AG04450 (cell line): ENCODE measurements at regions not wholly inside any gene's neighbourhood (a gene's known extent, or its start where the extent isn't known, plus 50 kb on each side); places are given as distances from the start of the nearest gene placed in this dataset.
A peak's percentile ranks its signal among the peaks of the same experiment; 100 is the strongest.

ENCODE experiments used
- CTCF ChIA-PET: fragments of 300-600, 350-600 bp; formaldehyde crosslinking; extraction: SDS; loops from one replicate; lab custom pipeline; 2022; ENCODE audit warnings: antibody characterized with exemption, inconsistent platforms; lab: Charles Lee
- POLR2A ChIA-PET: fragments of 350-600 bp; formaldehyde crosslinking; extraction: SDS; loops from one replicate; lab custom pipeline; 2021; ENCODE audit warnings: antibody characterized with exemption, inconsistent platforms; lab: Yijun Ruan, JAX
- DNase-seq: peaks from one replicate; pipeline ENCODE4 v3.0.0-alpha.2; 2011; ENCODE audit warnings: low read depth, low spot score
- H3K27ac ChIP-seq: one replicate; pipeline ENCODE4 v1.5.1; 2012; ENCODE audit warnings: low read depth, low read length, control low read depth
- H3K27me3 ChIP-seq: one replicate; pipeline ENCODE4 v1.6.0; 2012; ENCODE audit warnings: low read length; ENCODE audit not compliant: control insufficient read depth, insufficient read depth
- H3K4me3 ChIP-seq: 2 replicates; pipeline ENCODE4 v1.5.1; 2011; ENCODE audit warnings: mild to moderate bottlenecking, low read depth, low read length, control low read depth
- H3K9me3 ChIP-seq: 2 replicates; pipeline ENCODE4 v1.5.1; 2012; ENCODE audit warnings: low read length; ENCODE audit not compliant: control insufficient read depth, insufficient read depth
- TF ChIP-seq, protein P1 (sequence below): IDR thresholded peaks from 2 replicates; pipeline ENCODE4 v1.5.1; 2011; ENCODE audit warnings: low read depth, low read length, control low read depth, inconsistent platforms

DNA sequence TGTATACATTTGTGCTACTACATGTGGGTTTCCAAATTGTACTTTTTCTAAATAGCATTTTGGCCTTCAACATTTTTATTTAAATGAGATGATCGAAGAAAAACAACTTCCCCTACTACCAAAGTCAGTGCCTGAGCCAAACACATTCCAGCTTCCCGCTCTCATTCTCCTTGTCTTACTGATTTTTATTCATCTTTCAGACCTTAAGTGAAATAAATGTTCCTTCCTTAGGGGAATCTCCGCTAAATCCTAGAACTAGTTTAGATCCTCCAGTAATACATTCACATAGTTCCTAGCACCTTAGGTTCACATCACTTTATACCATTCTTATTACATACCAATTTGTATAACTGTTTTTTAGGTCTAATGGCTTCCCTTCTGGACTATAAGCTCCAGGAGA lies 122.3 kb upstream of the COL3A1 start:
- DNase-seq = no peak
- no peak overlapping the region for H3K27ac ChIP-seq
- POLR2A ChIA-PET = no interaction called here
- CTCF ChIA-PET = no interaction called here
- no peaks in the 10 kb centered on the region for H3K9me3 ChIP-seq
- TF ChIP-seq, protein P1, sequence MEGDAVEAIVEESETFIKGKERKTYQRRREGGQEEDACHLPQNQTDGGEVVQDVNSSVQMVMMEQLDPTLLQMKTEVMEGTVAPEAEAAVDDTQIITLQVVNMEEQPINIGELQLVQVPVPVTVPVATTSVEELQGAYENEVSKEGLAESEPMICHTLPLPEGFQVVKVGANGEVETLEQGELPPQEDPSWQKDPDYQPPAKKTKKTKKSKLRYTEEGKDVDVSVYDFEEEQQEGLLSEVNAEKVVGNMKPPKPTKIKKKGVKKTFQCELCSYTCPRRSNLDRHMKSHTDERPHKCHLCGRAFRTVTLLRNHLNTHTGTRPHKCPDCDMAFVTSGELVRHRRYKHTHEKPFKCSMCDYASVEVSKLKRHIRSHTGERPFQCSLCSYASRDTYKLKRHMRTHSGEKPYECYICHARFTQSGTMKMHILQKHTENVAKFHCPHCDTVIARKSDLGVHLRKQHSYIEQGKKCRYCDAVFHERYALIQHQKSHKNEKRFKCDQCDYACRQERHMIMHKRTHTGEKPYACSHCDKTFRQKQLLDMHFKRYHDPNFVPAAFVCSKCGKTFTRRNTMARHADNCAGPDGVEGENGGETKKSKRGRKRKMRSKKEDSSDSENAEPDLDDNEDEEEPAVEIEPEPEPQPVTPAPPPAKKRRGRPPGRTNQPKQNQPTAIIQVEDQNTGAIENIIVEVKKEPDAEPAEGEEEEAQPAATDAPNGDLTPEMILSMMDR = no peak
- H3K27me3 ChIP-seq = no peaks in the 10 kb centered on the region
- H3K4me3 ChIP-seq = no peak overlapping the region

DNA sequence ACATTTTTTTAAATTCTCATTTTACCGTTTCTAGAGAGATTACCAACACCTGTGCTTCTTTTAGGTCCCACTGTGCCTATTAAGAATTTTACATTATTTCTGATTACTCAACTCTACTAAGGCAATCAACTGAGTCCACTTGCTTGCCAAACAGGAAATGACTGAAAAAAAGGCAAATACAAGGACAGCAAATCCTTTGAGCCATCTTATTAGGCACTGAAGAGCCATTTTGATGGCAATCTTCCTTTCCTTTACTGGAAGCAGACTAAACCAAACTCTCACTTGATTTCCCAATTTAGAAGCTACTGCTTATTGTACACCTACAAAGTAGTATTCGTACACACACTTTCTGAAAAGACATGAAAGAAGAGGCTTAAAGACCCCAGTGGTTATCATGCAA lies 121.4 kb upstream of the COL3A1 start:
- Histone ChIP-seq H3K9me3 (no peaks in the 10 kb centered on the region), H3K27me3 (no peaks in the 10 kb centered on the region), H3K27ac (no peak overlapping the region), H3K4me3 (no peak overlapping the region)
- ChIA-PET CTCF (no interaction called here), POLR2A (no interaction called here)
- DNase-seq = no peak
- TF ChIP-seq, protein P1 = no peak

DNA sequence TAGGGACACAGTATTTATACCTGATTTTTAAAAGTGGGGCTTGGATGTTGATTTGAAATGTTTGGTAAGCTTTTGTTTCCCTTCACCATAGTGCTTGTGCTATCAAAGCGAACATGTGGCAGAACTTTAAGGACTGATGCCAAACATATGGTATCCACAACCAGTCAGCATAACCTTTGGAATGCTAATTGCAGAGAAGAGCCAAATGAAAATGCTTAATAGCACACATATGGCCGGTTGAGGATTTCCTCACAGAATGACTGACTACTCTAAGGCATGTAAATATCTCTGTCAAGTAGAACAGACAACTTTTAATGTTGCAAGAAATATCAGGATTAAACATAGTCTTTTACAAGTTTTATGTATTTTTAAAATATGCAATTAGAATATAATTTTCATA lies 120.9 kb upstream of the COL3A1 start:
- H3K27ac ChIP-seq = no peak overlapping the region
- TF ChIP-seq, protein P1 = no peak
- H3K9me3 ChIP-seq = no peaks in the 10 kb centered on the region
- H3K27me3 ChIP-seq = no peaks in the 10 kb centered on the region
- ChIA-PET CTCF (no interaction called here), POLR2A (no interaction called here)
- no peak overlapping the region for H3K4me3 ChIP-seq
- peak; percentile 89 for DNase-seq

DNA sequence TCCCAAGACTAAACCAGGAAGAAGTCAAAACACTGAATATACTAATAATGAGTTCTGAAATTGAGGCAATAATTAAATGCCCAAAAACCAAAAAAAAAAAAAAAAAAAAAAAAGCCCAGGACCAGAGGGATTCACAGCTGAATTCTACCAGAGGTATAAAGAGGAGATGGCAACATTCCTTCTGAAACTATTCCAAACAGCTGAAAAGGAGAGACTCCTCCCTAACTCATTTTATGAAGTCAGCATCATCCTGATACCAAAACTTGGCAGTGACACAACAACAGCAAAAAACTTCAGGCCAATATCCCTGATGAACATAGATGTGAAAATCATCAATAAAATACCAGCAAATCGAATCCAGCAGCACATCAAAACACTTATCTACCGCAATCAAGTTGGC lies 108.5 kb upstream of the COL3A1 start:
- no peak for DNase-seq
- no peak overlapping the region for H3K27ac ChIP-seq
- H3K27me3 ChIP-seq = no peaks in the 10 kb centered on the region
- no peak overlapping the region for H3K4me3 ChIP-seq
- H3K9me3 ChIP-seq = peaks cover 3% of the 10 kb centered on the region; the same call in 1 of the 2 replicates
- TF ChIP-seq, protein P1 = no peak
- POLR2A ChIA-PET = no interaction called here
- CTCF ChIA-PET = interaction anchor here (0.7 kb wide), 1 partner anchor 303 kb away, joined by 7 read pairs; no protein-coding TSS in a partner anchor

DNA sequence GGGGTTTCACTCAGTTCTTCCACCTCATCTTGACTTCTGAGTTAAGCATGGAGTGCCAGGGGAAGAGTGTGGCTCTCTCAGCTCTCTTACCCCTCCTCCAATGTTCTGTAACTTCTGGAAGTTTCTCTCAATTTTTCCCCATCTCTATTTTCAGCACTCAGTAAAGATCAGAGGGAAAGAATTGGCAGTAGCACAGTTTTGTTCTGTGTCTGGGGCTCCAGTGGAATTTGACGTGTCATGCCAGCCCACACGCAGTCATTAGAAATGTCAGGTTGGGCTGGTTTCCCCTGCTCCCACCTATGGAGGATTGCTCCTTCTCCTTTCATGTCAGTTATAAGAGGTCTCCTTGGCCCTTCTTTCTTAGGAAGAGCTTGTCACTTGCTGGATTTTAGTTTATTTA lies 104.6 kb upstream of the COL3A1 start:
- DNase-seq = no peak
- TF ChIP-seq, protein P1 = no peak
- ChIA-PET POLR2A (no interaction called here), CTCF (no interaction called here)
- Histone ChIP-seq H3K27me3 (no peaks in the 10 kb centered on the region), H3K9me3 (no peaks in the 10 kb centered on the region), H3K4me3 (no peak overlapping the region), H3K27ac (peak overlapping the region; percentile 73)
